Right atrium auricular region (tissue), 2 donors: ENCODE measurements at regions not wholly inside any gene's neighbourhood (a gene's known extent, or its start where the extent isn't known, plus 50 kb on each side); places are given as distances from the start of the nearest gene placed in this dataset.

Experiments
- DNase-seq: peaks from one replicate; pipeline ENCODE4 v3.0.0-alpha.2; 2019; ENCODE audit warnings: low spot score
- H3K27ac ChIP-seq, 2 donors: fragments of 200-600 bp; sonication (generic); 1 replicate in 1 of 2; 2 replicates in 1 of 2; pipeline ENCODE4 v1.5.1; 2016 to 2019
- H3K27me3 ChIP-seq, 2 donors: fragments of 200-600 bp; sonication (generic); one replicate each; pipeline versions ENCODE4 v1.5.1 to v1.6.0; 2017 to 2019
- H3K36me3 ChIP-seq: fragments of 200-600 bp; sonication (generic); one replicate; pipeline ENCODE4 v1.5.1; 2016
- H3K4me1 ChIP-seq, 2 donors: fragments of 200-600 bp; sonication (generic); one replicate each; pipeline versions ENCODE4 v1.5.1 to v1.6.0; 2017 to 2019
- H3K4me3 ChIP-seq, 2 donors: fragments of 200-600 bp; sonication (generic); 1 replicate in 1 of 2; 2 replicates in 1 of 2; pipeline ENCODE4 v1.5.1; 2017 to 2019; ENCODE audit warnings: mild to moderate bottlenecking in 1 of 2, moderate library complexity in 1 of 2
- H3K9me3 ChIP-seq, 2 donors: fragments of 200-600 bp; sonication (generic); one replicate each; pipeline ENCODE4 v1.5.1; 2019
- CTCF ChIP-seq, 2 donors: fragments of 200-600 bp; sonication (generic); IDR thresholded peaks; one replicate each; pipeline ENCODE4 v1.5.1; 2019; ENCODE audit warnings: antibody characterized with exemption in 2 of 2

- Histone ChIP-seq H3K4me3 (no peak overlapping the region), H3K27me3 (no peaks in the 10 kb centered on the region), H3K27ac (no peak overlapping the region), H3K4me1 (no peaks in the 10 kb centered on the region), H3K36me3 (no peaks in the 10 kb centered on the region), H3K9me3 (no peaks in the 10 kb centered on the region)
- DNase-seq = no peak
- no peak for TF ChIP-seq CTCF (IDR thresholded peaks at IDR 0.05)
Observed at GRCh38 chr4:14315129-14315528, 687.2 kb upstream of the CPEB2 start.

- TF ChIP-seq CTCF (IDR thresholded peaks at IDR 0.05) = no peak
- Histone ChIP-seq H3K36me3 (no peaks in the 10 kb centered on the region), H3K4me3 (no peak overlapping the region), H3K27ac (no peak overlapping the region), H3K9me3 (no peaks in the 10 kb centered on the region), H3K4me1 (no peaks in the 10 kb centered on the region), H3K27me3 (no peaks in the 10 kb centered on the region)
- no peak for DNase-seq
Observed at GRCh38 chr4:14317351-14317750, 684.9 kb upstream of the CPEB2 start.

DNA sequence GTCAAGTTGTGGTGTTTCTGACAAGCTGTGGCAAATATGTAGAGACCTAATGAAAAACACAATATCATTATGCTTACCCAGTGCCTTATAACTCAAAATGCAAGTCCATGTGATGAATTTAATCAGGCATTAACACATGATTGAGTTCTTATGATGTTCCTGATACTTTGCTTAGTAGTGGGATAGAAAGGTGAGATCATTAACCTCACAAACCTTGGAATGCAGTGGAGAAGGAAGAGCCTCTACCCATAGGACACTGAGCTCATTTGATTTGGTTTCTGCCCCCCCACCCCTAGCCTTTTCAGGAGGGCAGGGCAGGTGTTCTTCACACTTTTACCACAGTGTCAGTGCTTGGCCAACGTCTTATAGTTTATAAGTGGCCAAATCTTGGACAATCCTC lies 683.6 kb upstream of the CPEB2 start:
- no peak overlapping the region for H3K27ac ChIP-seq
- TF ChIP-seq CTCF (IDR thresholded peaks at IDR 0.05) = no peak
- DNase-seq = no peak
- H3K4me3 ChIP-seq = no peak overlapping the region
- no peaks in the 10 kb centered on the region for H3K27me3 ChIP-seq
- no peaks in the 10 kb centered on the region for H3K36me3 ChIP-seq
- H3K4me1 ChIP-seq = no peaks in the 10 kb centered on the region
- H3K9me3 ChIP-seq = no peaks in the 10 kb centered on the region

GRCh38 chr4:14321723-14322122 lies 680.6 kb upstream of the CPEB2 start:
- no peak overlapping the region for H3K27ac ChIP-seq
- H3K4me3 ChIP-seq = no peak overlapping the region
- H3K4me1 ChIP-seq = no peaks in the 10 kb centered on the region
- no peak for TF ChIP-seq CTCF (IDR thresholded peaks at IDR 0.05)
- no peaks in the 10 kb centered on the region for H3K36me3 ChIP-seq
- no peaks in the 10 kb centered on the region for H3K27me3 ChIP-seq
- H3K9me3 ChIP-seq = peaks cover 0 to 7% of the 10 kb centered on the region in 2 donors
- no peak for DNase-seq

DNA sequence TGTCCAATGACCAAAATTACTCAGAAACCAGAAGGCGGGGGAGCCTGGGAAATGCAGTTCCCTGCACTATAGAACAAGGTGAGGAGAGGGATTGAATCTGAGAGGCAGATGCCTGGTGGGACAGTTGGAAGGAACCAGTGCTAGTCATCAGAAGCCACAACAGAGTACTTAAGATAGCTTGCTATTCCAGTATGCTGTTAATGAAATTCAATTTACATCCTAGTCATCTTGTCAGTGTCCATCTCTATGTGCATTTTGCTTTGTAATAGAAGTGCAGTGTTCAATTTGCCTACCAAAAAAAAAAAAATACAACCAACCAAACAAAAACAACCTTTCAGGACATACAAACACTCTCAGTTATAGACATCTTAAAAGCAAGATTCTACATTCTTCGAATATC lies 679.1 kb upstream of the CPEB2 start:
- H3K36me3 ChIP-seq = no peaks in the 10 kb centered on the region
- DNase-seq = no peak
- no peak overlapping the region for H3K27ac ChIP-seq
- H3K4me3 ChIP-seq = no peak overlapping the region
- no peak for TF ChIP-seq CTCF (IDR thresholded peaks at IDR 0.05)
- H3K4me1 ChIP-seq = no peaks in the 10 kb centered on the region
- no peaks in the 10 kb centered on the region for H3K27me3 ChIP-seq
- H3K9me3 ChIP-seq = peaks cover 0 to 7% of the 10 kb centered on the region in 2 donors

DNA sequence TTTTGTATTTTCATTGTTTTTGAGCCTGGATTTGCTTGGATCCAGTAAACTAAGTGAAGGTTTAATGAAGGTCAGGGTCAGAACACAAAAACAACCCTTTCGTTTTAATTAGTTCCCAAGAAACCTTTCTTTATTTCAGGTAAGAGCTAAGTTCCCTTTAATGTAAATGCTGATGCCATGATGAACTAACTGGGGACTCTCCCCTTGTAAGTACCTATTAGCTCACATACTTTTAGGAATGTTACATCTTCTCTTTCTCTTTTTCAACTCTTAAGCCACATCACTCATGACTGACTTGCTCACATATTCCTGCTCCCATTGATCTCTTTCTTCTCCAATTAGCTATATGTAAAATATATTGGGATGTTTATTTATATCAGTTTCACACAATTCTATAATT lies 673.1 kb upstream of the CPEB2 start:
- Histone ChIP-seq H3K36me3 (no peaks in the 10 kb centered on the region), H3K9me3 (peaks cover 0 to 7% of the 10 kb centered on the region in 2 donors), H3K27me3 (no peaks in the 10 kb centered on the region), H3K4me3 (no peak overlapping the region), H3K4me1 (no peaks in the 10 kb centered on the region), H3K27ac (no peak overlapping the region)
- no peak for DNase-seq
- no peak for TF ChIP-seq CTCF (IDR thresholded peaks at IDR 0.05)
